AG08396 (cell line): ENCODE measurements at regions not wholly inside any gene's neighbourhood (a gene's known extent, or its start where the extent isn't known, plus 50 kb on each side); places are given as distances from the start of the nearest gene placed in this dataset.

ENCODE experiments used
- DNase-seq: peaks from one replicate; pipeline ENCODE4 v3.0.0; 2012; ENCODE audit warnings: low spot score, mixed read lengths

GRCh38 chr10:123455861-123456260 is 210.3 kb upstream of the GPR26 start:
- no peak for DNase-seq

- no peak for DNase-seq
Measured at GRCh38 chr10:123458933-123459332, 207.2 kb upstream of the GPR26 start.

- DNase-seq, result no peak
Measured at GRCh38 chr10:123459371-123460091, 206.6 kb upstream of the GPR26 start.

GRCh38 chr10:123462246-123462645 is 203.9 kb upstream of the GPR26 start:
- no peak for DNase-seq

GRCh38 chr10:123462756-123463155 is 203.4 kb upstream of the GPR26 start:
- DNase-seq, result no peak

- DNase-seq, result no peak
Measured at GRCh38 chr10:123463181-123463580, 203.0 kb upstream of the GPR26 start.

- no peak for DNase-seq
Measured at GRCh38 chr10:123463698-123464097, 202.5 kb upstream of the GPR26 start.

GRCh38 chr10:123464430-123465323 is 201.5 kb upstream of the GPR26 start:
- DNase-seq, result no peak

- DNase-seq, result no peak
Measured at GRCh38 chr10:123470336-123470921, 195.7 kb upstream of the GPR26 start.

GRCh38 chr10:123471811-123472210 is 194.3 kb upstream of the GPR26 start:
- DNase-seq, result no peak

GRCh38 chr10:123472606-123473005 is 193.5 kb upstream of the GPR26 start:
- DNase-seq, result no peak

GRCh38 chr10:123474700-123475099 is 191.5 kb upstream of the GPR26 start:
- DNase-seq, result no peak

- DNase-seq, result no peak
Measured at GRCh38 chr10:123475466-123475865, 190.7 kb upstream of the GPR26 start.

- DNase-seq, result no peak
Measured at GRCh38 chr10:123478116-123478515, 188.0 kb upstream of the GPR26 start.

- no peak for DNase-seq
Measured at GRCh38 chr10:123479640-123480039, 186.5 kb upstream of the GPR26 start.

- DNase-seq, result no peak
Measured at GRCh38 chr10:123480344-123480743, 185.8 kb upstream of the GPR26 start.

- DNase-seq, result no peak
Measured at GRCh38 chr10:123480845-123481244, 185.3 kb upstream of the GPR26 start.

GRCh38 chr10:123484722-123485121 is 181.4 kb upstream of the GPR26 start:
- no peak for DNase-seq

- DNase-seq, result no peak
Measured at GRCh38 chr10:123485341-123485960, 180.7 kb upstream of the GPR26 start.

- DNase-seq, result no peak
Measured at GRCh38 chr10:123488436-123488835, 177.7 kb upstream of the GPR26 start.

- DNase-seq, result no peak
Measured at GRCh38 chr10:123491364-123491763, 174.8 kb upstream of the GPR26 start.

GRCh38 chr10:123492016-123492415 is 174.1 kb upstream of the GPR26 start:
- no peak for DNase-seq
